GM19043 (cell line): ENCODE measurements at regions not wholly inside any gene's neighbourhood (a gene's known extent, or its start where the extent isn't known, plus 50 kb on each side); places are given as distances from the start of the nearest gene placed in this dataset.

Experiments
- ATAC-seq: cut with Tn5 transposase; IDR thresholded peaks from one replicate; pipeline ENCODE4 v1.9.1; 2021; ENCODE audit warnings: low read depth; ENCODE audit not compliant: unreplicated experiment

- ATAC-seq = no peak
These were observed 128.7 kb upstream of the USP38 start for GRCh38 chr4:143055997-143056396.

- ATAC-seq = no peak
These were observed 113.4 kb upstream of the USP38 start for GRCh38 chr4:143071351-143071750.

GRCh38 chr4:143076723-143077122 lies 108.0 kb upstream of the USP38 start:
- no peak for ATAC-seq

GRCh38 chr4:143082701-143083100 lies 102.0 kb upstream of the USP38 start:
- no peak for ATAC-seq

GRCh38 chr4:143083756-143084472 lies 100.8 kb upstream of the USP38 start:
- ATAC-seq = no peak

GRCh38 chr4:143084566-143084965 lies 100.2 kb upstream of the USP38 start:
- ATAC-seq = no peak

GRCh38 chr4:143085224-143085623 lies 99.5 kb upstream of the USP38 start:
- ATAC-seq = no peak

GRCh38 chr4:143085659-143086058 lies 99.1 kb upstream of the USP38 start:
- no peak for ATAC-seq

GRCh38 chr4:143089291-143089690 lies 95.4 kb upstream of the USP38 start:
- no peak for ATAC-seq

GRCh38 chr4:143089847-143090246 lies 94.9 kb upstream of the USP38 start:
- ATAC-seq = no peak

GRCh38 chr4:143091862-143092261 lies 92.9 kb upstream of the USP38 start:
- no peak for ATAC-seq

GRCh38 chr4:143095447-143095846 lies 89.3 kb upstream of the USP38 start:
- no peak for ATAC-seq

GRCh38 chr4:143097751-143098150 lies 87.0 kb upstream of the USP38 start:
- ATAC-seq = no peak

- ATAC-seq = no peak
These were observed 85.0 kb upstream of the USP38 start for GRCh38 chr4:143099693-143100092.

- no peak for ATAC-seq
These were observed 75.3 kb upstream of the USP38 start for GRCh38 chr4:143109376-143109775.

GRCh38 chr4:143118663-143119062 lies 66.1 kb upstream of the USP38 start:
- ATAC-seq = no peak

GRCh38 chr4:143127621-143128020 lies 57.1 kb upstream of the USP38 start:
- no peak for ATAC-seq

- no peak for ATAC-seq
These were observed 50.7 kb upstream of the USP38 start for GRCh38 chr4:143133977-143134376.
